Endothelial cell of umbilical vein (primary cell): ENCODE measurements at regions not wholly inside any gene's neighbourhood (a gene's known extent, or its start where the extent isn't known, plus 50 kb on each side); places are given as distances from the start of the nearest gene placed in this dataset.

Experiments used
- BruUV-seq: library from RNA; stranded (reverse); fragments of 400-500 nt; replicated peaks from 2 replicates; lab custom pipeline; 2021; lab: Mats Ljungman, UMichigan
- CTCF ChIA-PET: fragments of 300-600, 350-600 bp; sonication (Branson Sonifier 250); formaldehyde crosslinking; loops from one replicate; lab custom pipeline; 2021; ENCODE audit warnings: antibody characterized with exemption, inconsistent platforms; lab: Charles Lee
- POLR2A ChIA-PET: fragments of 300-600, 350-600 bp; sonication (Branson Sonifier 250); formaldehyde crosslinking; loops from one replicate; lab custom pipeline; 2021; ENCODE audit warnings: antibody characterized with exemption, inconsistent platforms; lab: Charles Lee
- DNase-seq: peaks from one replicate; pipeline ENCODE4 v3.0.0-alpha.2; 2011; ENCODE audit warnings: low read depth, low spot score
- FAIRE-seq: peaks from 2 replicates; lab custom pipeline; 2011; peaks lifted over from hg19 to GRCh38; lab: Jason Lieb, UNC
- H2AFZ ChIP-seq: 2 replicates; pipeline ENCODE4 v1.6.0; 2012; ENCODE audit warnings: low read depth, low read length, control low read depth, inconsistent platforms
- H3K27ac ChIP-seq: 2 replicates; pipeline ENCODE4 v1.5.1; 2011; ENCODE audit warnings: low read depth, mild to moderate bottlenecking, control low read depth, low read length, moderate library complexity; ENCODE audit not compliant: insufficient read depth
- H3K27me3 ChIP-seq, 2 experiments: 2 replicates each; pipeline versions ENCODE4 v1.6.0 to v1.6.1; 2011; ENCODE audit warnings: low read length in 2 of 2, mixed read lengths in 1 of 2; ENCODE audit not compliant: control insufficient read depth in 2 of 2, insufficient read depth in 2 of 2
- H3K36me3 ChIP-seq, 2 experiments: 2 replicates in 1 of 2; 3 replicates in 1 of 2; pipeline ENCODE4 v1.5.1; 2011; ENCODE audit warnings: low read length in 2 of 2, mild to moderate bottlenecking in 1 of 2, moderate library complexity in 1 of 2; ENCODE audit not compliant: control insufficient read depth in 2 of 2, insufficient read depth in 2 of 2; ENCODE audit errors: extremely low read depth in 1 of 2
- H3K4me1 ChIP-seq: 3 replicates; pipeline ENCODE4 v1.5.1; 2011; ENCODE audit warnings: mild to moderate bottlenecking, low read length; ENCODE audit not compliant: control insufficient read depth, insufficient read depth; ENCODE audit errors: extremely low read depth
- H3K4me2 ChIP-seq: 2 replicates; pipeline ENCODE4 v1.6.1; 2011; ENCODE audit warnings: low read length, control low read depth, mixed read lengths; ENCODE audit not compliant: insufficient read depth
- H3K4me3 ChIP-seq, 3 experiments: fragments of 200-600 bp in 1 of 3; sonication (generic), shearing (Covaris generic) in 1 of 3; replicated peaks in 1 of 3; 2 replicates each; pipeline ENCODE4 v1.5.1; 2011 to 2016; ENCODE audit warnings: control low read depth in 3 of 3, low read length in 3 of 3, mild to moderate bottlenecking in 2 of 3, inconsistent platforms in 1 of 3, low read depth in 1 of 3, moderate library complexity in 1 of 3; ENCODE audit not compliant: insufficient read depth in 1 of 3
- H3K79me2 ChIP-seq: 2 replicates; pipeline ENCODE4 v1.6.0; 2012; ENCODE audit warnings: low read length, inconsistent platforms; ENCODE audit not compliant: control insufficient read depth, insufficient read depth
- H3K9ac ChIP-seq: replicated peaks from 2 replicates; pipeline ENCODE3; 2011; ENCODE audit warnings: low read length, control low read depth; ENCODE audit not compliant: insufficient read depth; ENCODE audit errors: extremely low read depth
- H3K9me1 ChIP-seq: replicated peaks from 3 replicates; pipeline ENCODE4 v1.6.0; 2011; ENCODE audit warnings: mild to moderate bottlenecking, low read length; ENCODE audit not compliant: control insufficient read depth, insufficient read depth; ENCODE audit errors: extremely low read depth
- H3K9me3 ChIP-seq: replicated peaks from 2 replicates; pipeline ENCODE4 v1.5.1; 2012; ENCODE audit warnings: low read length, inconsistent platforms; ENCODE audit not compliant: control insufficient read depth, insufficient read depth
- H4K20me1 ChIP-seq: replicated peaks from 2 replicates; pipeline ENCODE3; 2011; ENCODE audit warnings: mild to moderate bottlenecking, low read length; ENCODE audit not compliant: control insufficient read depth, insufficient read depth; ENCODE audit errors: extremely low read depth
- CTCF ChIP-seq, 2 donors: IDR thresholded peaks; 1 replicate in 1 of 2; 2 replicates in 1 of 2; pipeline ENCODE4 v1.5.1; 2011; ENCODE audit warnings: low read length in 2 of 2, mild to moderate bottlenecking in 2 of 2, moderate library complexity in 2 of 2, control low read depth in 1 of 2, inconsistent platforms in 1 of 2, low read depth in 1 of 2; ENCODE audit not compliant: insufficient read depth in 1 of 2; ENCODE audit errors: extremely low read depth in 1 of 2
- EZH2 ChIP-seq: IDR thresholded peaks from 2 replicates; pipeline ENCODE4 v1.6.1; 2012; ENCODE audit warnings: borderline replicate concordance, low read depth, mild to moderate bottlenecking, moderate library complexity, low read length, inconsistent platforms; ENCODE audit not compliant: severe bottlenecking
- FOS ChIP-seq: IDR thresholded peaks from 2 replicates; pipeline ENCODE4 v1.6.1; 2011; ENCODE audit warnings: mild to moderate bottlenecking, low read length, moderate library complexity, borderline replicate concordance; ENCODE audit not compliant: insufficient read depth
- GATA2 ChIP-seq: IDR thresholded peaks from 2 replicates; pipeline ENCODE4 v1.7.0; 2011; ENCODE audit warnings: low read depth, mild to moderate bottlenecking, moderate library complexity, mixed read lengths, low read length; ENCODE audit not compliant: insufficient read length, insufficient read depth
- MAX ChIP-seq: IDR thresholded peaks from 2 replicates; pipeline ENCODE4 v1.6.1; 2011; ENCODE audit not compliant: insufficient read depth, insufficient read length
- POLR2A ChIP-seq: IDR thresholded peaks from 2 replicates; pipeline ENCODE4 v1.6.1; 2012; ENCODE audit warnings: low read depth, mild to moderate bottlenecking, control low read depth, low read length
- POLR2AphosphoS5 ChIP-seq: IDR thresholded peaks from 2 replicates; pipeline ENCODE4 v1.6.1; 2012; ENCODE audit warnings: low read depth, mild to moderate bottlenecking, control low read depth, low read length, moderate library complexity; ENCODE audit not compliant: insufficient read depth
- dilution Hi-C: fragments of 300-500 bp; cut with MboI; formaldehyde crosslinking; loops from one replicate; pipeline ENCODE4 v1.15.0; 2019; ENCODE audit warnings: low sequenced_read_pairs; ENCODE audit not compliant: extremely low pct_ligation_motif_present
- intact Hi-C: fragments of 100-400 bp; cut with micrococcal nuclease; formaldehyde crosslinking; loops from one replicate; pipeline ENCODE4 v1.10.0; 2022

DNA sequence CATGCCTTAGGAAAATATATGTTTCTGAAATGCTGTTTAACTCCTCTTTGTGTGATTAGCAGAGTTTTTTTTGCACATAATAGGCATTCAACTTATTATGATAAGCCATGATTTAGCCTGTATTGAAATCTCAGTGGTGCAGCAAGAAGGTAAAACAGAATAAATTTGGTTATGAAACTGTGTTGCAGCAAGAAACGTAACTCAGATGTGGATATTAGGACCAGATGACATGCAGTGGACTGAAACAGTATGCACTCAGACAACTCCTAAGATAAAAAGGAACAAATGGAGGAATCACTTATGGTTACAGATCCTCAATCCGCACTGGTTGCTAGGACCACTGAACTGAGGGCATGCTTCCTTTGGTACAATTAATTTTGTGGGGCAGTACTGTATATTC, 254.2 kb upstream of the HSF2 start:
- BruUV-seq, result no TSS peak
- DNase-seq, result no peak
- no peak overlapping the region for H2AFZ ChIP-seq
- H3K4me3 ChIP-seq, result no peak overlapping the region
- no peaks in the 10 kb centered on the region for H3K36me3 ChIP-seq
- TF ChIP-seq FOS, result no peak
- no peaks in the 10 kb centered on the region for H3K79me2 ChIP-seq
- dilution Hi-C loops, result no loop called here
- no peaks in the 10 kb centered on the region for H3K9me3 ChIP-seq
- H3K9ac ChIP-seq, result no peak overlapping the region
- CTCF ChIA-PET, result no interaction called here
- POLR2A ChIA-PET, result no interaction called here
- H3K9me1 ChIP-seq, result no peaks in the 10 kb centered on the region
- no peaks in the 10 kb centered on the region for H4K20me1 ChIP-seq
- H3K4me2 ChIP-seq, result no peak overlapping the region
- H3K27me3 ChIP-seq, result no peaks in the 10 kb centered on the region
- FAIRE-seq, result no peak
- H3K4me1 ChIP-seq, result no peaks in the 10 kb centered on the region
- intact Hi-C loops, result no loop called here
- H3K27ac ChIP-seq, result no peak overlapping the region

DNA sequence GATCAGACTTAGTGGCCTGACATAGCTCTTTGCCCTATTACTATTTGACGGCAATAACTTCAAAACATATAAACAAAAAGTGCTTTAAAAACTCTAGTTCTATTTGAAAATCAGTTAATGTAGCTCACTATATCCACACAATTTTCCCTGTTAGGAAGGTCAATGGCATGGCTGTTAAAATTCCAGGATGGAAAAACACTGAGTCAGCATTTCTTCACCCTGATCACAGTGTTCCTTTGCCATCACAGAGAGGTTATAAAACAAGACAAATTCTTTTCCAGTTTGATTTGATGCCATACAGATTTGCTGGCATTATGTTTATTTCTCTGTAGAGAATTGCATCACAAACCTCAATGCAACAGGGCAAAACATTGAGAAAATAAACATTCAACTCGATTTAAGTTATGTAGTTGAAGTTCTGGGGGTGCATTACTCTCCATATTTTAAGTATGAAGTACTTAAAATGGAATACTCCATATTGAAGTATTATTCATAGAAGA, 253.7 kb upstream of the HSF2 start:
- Histone ChIP-seq H3K79me2 (no peaks in the 10 kb centered on the region), H3K9ac (no peak overlapping the region), H3K27ac (no peak overlapping the region), H3K9me1 (no peaks in the 10 kb centered on the region), H3K27me3 (no peaks in the 10 kb centered on the region), H3K9me3 (no peaks in the 10 kb centered on the region), H3K4me3 (no peak overlapping the region), H4K20me1 (no peaks in the 10 kb centered on the region), H3K4me2 (no peak overlapping the region), H2AFZ (no peak overlapping the region), H3K36me3 (no peaks in the 10 kb centered on the region), H3K4me1 (no peaks in the 10 kb centered on the region)
- ChIA-PET POLR2A (no interaction called here), CTCF (no interaction called here)
- TF ChIP-seq FOS, result no peak
- no peak for TF ChIP-seq CTCF (IDR thresholded peaks at IDR 0.05; ENCODE audit: extremely low read depth in 1 of 2, insufficient read depth in 1 of 2, low read depth in 1 of 2, low read length in 2 of 2)
- TF ChIP-seq GATA2, result no peak
- TF ChIP-seq EZH2, result no peak
- TF ChIP-seq MAX, result no peak
- TF ChIP-seq POLR2AphosphoS5, result no peak
- TF ChIP-seq POLR2A, result no peak
- DNase-seq, result no peak
- intact Hi-C loops, result no loop called here
- no TSS peak for BruUV-seq
- no peak for FAIRE-seq
- dilution Hi-C loops, result no loop called here
